Mesenchymal stem cell (in vitro differentiated cells and primary cell): ENCODE measurements at regions not wholly inside any gene's neighbourhood (a gene's known extent, or its start where the extent isn't known, plus 50 kb on each side); places are given as distances from the start of the nearest gene placed in this dataset.
"Not testable (repeated sequence)": the region's sequence is repeated elsewhere in the genome, so short reads cannot be mapped to it uniquely, and the experiment has no call there.

Experiments used
- DNase-seq: peaks from one replicate; pipeline ENCODE4 v3.0.0-alpha.2; 2013
- H2AFZ ChIP-seq: one replicate; pipeline ENCODE4 v1.6.1; 2013; ENCODE audit warnings: low read depth, mild to moderate bottlenecking, control low read depth, inconsistent platforms, low read length, moderate library complexity
- H2AK5ac ChIP-seq: 2 replicates; pipeline ENCODE4 v1.6.1; 2013; ENCODE audit warnings: low read length, moderate library complexity, mild to moderate bottlenecking, inconsistent platforms; ENCODE audit not compliant: severe bottlenecking
- H2BK120ac ChIP-seq: one replicate; pipeline ENCODE4 v1.6.1; 2013; ENCODE audit warnings: low read depth, mild to moderate bottlenecking, inconsistent platforms, low read length, moderate library complexity
- H2BK12ac ChIP-seq, 2 experiments: one replicate each; pipeline ENCODE4 v1.6.1; 2013; ENCODE audit warnings: inconsistent platforms in 2 of 2, low read length in 2 of 2, mild to moderate bottlenecking in 2 of 2, moderate library complexity in 2 of 2, control low read depth in 1 of 2
- H2BK15ac ChIP-seq: one replicate; pipeline ENCODE4 v1.6.1; 2013; ENCODE audit warnings: mild to moderate bottlenecking, low read depth, inconsistent platforms; ENCODE audit not compliant: poor library complexity, severe bottlenecking
- H2BK5ac ChIP-seq: 2 replicates; pipeline ENCODE4 v1.6.1; 2013; ENCODE audit warnings: low read depth, mild to moderate bottlenecking, low read length, control low read depth, inconsistent platforms; ENCODE audit not compliant: poor library complexity, severe bottlenecking
- H3K14ac ChIP-seq, 2 experiments: one replicate each; pipeline ENCODE4 v1.6.1; 2013; ENCODE audit warnings: inconsistent platforms in 2 of 2, low read length in 2 of 2, control low read depth in 1 of 2, mild to moderate bottlenecking in 1 of 2, moderate library complexity in 1 of 2
- H3K18ac ChIP-seq, 2 experiments: one replicate each; pipeline ENCODE4 v1.6.1; 2013; ENCODE audit warnings: inconsistent platforms in 2 of 2, low read length in 2 of 2, control low read depth in 1 of 2, low read depth in 1 of 2, mild to moderate bottlenecking in 1 of 2
- H3K23ac ChIP-seq, 2 experiments: one replicate each; pipeline ENCODE4 v1.6.1; 2013; ENCODE audit warnings: inconsistent platforms in 2 of 2, low read length in 2 of 2, mild to moderate bottlenecking in 2 of 2, moderate library complexity in 2 of 2, control low read depth in 1 of 2
- H3K27ac ChIP-seq: 2 replicates; pipeline ENCODE4 v1.5.1; 2013; ENCODE audit warnings: mild to moderate bottlenecking, moderate library complexity, low read length, control low read depth, inconsistent platforms; ENCODE audit not compliant: poor library complexity, severe bottlenecking
- H3K27me3 ChIP-seq, 2 experiments: 2 replicates each; pipeline versions ENCODE4 v1.6.1 to v1.7.0; 2013; ENCODE audit warnings: low read length in 2 of 2, mild to moderate bottlenecking in 2 of 2, moderate library complexity in 2 of 2, control low read depth in 1 of 2, inconsistent platforms in 1 of 2; ENCODE audit not compliant: control insufficient read depth in 1 of 2, insufficient read depth in 1 of 2
- H3K36me3 ChIP-seq, 2 experiments: 2 replicates each; pipeline versions ENCODE4 v1.6.1 to v1.7.0; 2013; ENCODE audit warnings: low read length in 2 of 2, control low read depth in 1 of 2, inconsistent platforms in 1 of 2, low read depth in 1 of 2, mild to moderate bottlenecking in 1 of 2; ENCODE audit not compliant: insufficient read depth in 2 of 2, control insufficient read depth in 1 of 2
- H3K4ac ChIP-seq, 2 experiments: one replicate each; pipeline ENCODE4 v1.6.1; 2013; ENCODE audit warnings: inconsistent platforms in 2 of 2, low read length in 2 of 2, mild to moderate bottlenecking in 2 of 2, moderate library complexity in 2 of 2, control low read depth in 1 of 2, low read depth in 1 of 2
- H3K4me1 ChIP-seq: 2 replicates; pipeline ENCODE4 v1.6.1; 2013; ENCODE audit warnings: low read depth, low read length, control low read depth; ENCODE audit not compliant: control insufficient read depth, insufficient read depth
- H3K4me2 ChIP-seq: 2 replicates; pipeline ENCODE4 v1.6.1; 2013; ENCODE audit warnings: low read length, mild to moderate bottlenecking, inconsistent platforms; ENCODE audit not compliant: poor library complexity, severe bottlenecking
- H3K4me3 ChIP-seq, 2 experiments: 2 replicates each; pipeline versions ENCODE4 v1.5.1 to v1.7.0; 2013; ENCODE audit warnings: low read length in 2 of 2, mild to moderate bottlenecking in 2 of 2, control low read depth in 1 of 2, low read depth in 1 of 2; ENCODE audit not compliant: insufficient read depth in 1 of 2
- H3K79me1 ChIP-seq: replicated peaks from 2 replicates; pipeline ENCODE4 v1.6.1; 2013; ENCODE audit warnings: mild to moderate bottlenecking, control low read depth, low read length, inconsistent platforms; ENCODE audit not compliant: poor library complexity, severe bottlenecking
- H3K9ac ChIP-seq: 2 replicates; pipeline ENCODE4 v1.7.0; 2013; ENCODE audit warnings: mild to moderate bottlenecking, low read length, moderate library complexity
- H3K9me3 ChIP-seq: 2 replicates; pipeline ENCODE4 v1.7.0; 2013; ENCODE audit warnings: mild to moderate bottlenecking, low read length; ENCODE audit not compliant: control insufficient read depth
- H4K8ac ChIP-seq: one replicate; pipeline ENCODE4 v1.6.1; 2013; ENCODE audit warnings: inconsistent platforms, mild to moderate bottlenecking, low read length, moderate library complexity
- H4K91ac ChIP-seq: one replicate; pipeline ENCODE4 v1.6.1; 2013; ENCODE audit warnings: mild to moderate bottlenecking, low read length, inconsistent platforms
- WGBS: methylation state at CpG from one replicate; pipeline ENCODE4 v1.1.7; 2013; ENCODE audit warnings: mixed read lengths; 5-methylcytosine and 5-hydroxymethylcytosine counted together

DNA sequence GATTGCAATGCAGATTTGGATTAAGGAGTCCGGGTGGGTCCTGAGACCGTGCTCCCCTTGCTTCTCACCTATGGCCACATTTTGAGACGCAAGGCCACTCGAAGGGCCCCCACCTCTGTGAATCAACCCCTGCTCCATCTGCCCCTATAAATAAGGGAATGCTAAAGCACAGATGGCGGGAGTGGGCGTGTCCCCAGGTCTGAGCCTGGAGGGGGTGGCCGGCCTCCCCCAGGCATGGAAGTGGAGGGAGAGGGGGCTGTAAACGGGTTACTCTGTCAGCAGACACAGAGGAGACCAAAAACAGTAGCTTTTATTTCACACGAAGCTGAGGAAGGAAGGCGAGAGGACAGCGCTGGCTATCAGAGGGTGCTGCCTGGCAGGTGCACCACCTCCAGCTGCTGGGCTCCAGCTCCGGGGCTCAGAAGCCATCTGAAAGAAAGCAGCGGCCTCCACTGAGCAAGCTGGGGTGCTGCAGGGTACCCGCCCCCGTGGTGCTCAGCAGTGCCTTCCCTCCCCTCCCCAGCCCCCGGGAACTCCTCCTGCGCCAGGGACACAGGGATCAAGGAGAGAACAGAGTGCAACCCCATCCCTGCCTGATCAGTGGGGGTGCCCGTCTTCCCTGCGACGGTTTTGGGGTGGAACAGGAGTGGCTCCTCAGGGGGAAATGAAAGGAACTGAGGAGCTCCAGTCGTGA lies 56.7 kb upstream of the RAB6C start:
- Histone ChIP-seq H3K27ac (no peak overlapping the region), H3K18ac (no peak overlapping the region), H2BK15ac (no peak overlapping the region), H3K79me1 (no peaks in the 10 kb centered on the region), H4K8ac (no peak overlapping the region), H3K4me1 (peaks cover 6% of the 10 kb centered on the region), H2BK120ac (no peak overlapping the region), H3K9me3 (peaks cover 29% of the 10 kb centered on the region), H3K4me3 (no peak overlapping the region), H2AK5ac (no peak overlapping the region), H3K27me3 (peaks cover 17 to 37% of the 10 kb centered on the region in 2 experiments), H3K9ac (no peak overlapping the region), H2AFZ (no peak overlapping the region), H3K4ac (no peak overlapping the region), H3K36me3 (peaks cover 0 to 12% of the 10 kb centered on the region in 2 experiments), H2BK5ac (no peak overlapping the region), H3K4me2 (no peak overlapping the region), H2BK12ac (no peak overlapping the region), H3K23ac (no peak overlapping the region), H3K14ac (no peak overlapping the region), H4K91ac (no peak overlapping the region)
- no peak for DNase-seq
- 31% methylated on average over 21 of the region's 21 CpGs for WGBS

DNA sequence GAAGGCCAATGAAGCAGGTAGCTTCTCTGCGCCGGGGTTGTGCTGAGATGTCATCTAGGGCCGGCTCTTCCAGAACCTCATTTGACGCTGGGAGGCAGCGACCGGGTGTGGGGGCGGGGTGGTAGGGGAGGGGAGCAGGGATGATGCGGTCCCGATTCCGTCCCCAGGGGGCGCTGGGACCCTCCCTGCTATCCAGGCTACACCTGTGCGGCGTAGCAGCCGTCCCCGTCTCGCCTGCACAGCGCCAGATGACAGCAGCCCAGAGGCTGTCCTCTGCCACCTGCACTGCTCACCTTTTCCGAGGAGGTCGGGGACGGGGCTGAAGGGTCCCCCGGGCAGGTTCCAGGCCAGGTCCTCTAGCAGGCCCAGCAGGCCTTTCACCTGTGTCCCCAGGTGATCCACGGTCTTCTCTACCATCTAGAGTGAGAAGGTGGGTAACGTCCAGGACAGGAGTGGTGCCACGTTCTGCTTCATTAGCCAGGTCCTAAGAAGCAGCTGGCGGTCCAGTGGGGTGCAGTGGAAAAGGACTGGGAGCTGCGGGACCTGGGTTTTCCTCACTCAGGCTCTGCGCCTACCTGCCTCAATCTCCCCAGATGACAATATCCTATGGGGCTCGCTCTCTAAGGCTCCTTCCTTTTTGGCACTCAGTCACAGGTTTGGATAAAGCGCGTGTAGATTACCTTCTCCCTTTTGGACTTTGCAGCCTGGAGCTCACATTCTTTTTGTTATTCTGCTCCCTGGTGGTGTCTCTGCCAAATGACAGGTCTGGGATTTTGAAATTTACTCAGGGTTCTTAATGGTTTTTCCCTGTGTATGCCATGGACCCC lies 56.0 kb upstream of the RAB6C start:
- peaks cover 0 to 12% of the 10 kb centered on the region in 2 experiments for H3K36me3 ChIP-seq
- no peak overlapping the region for H3K14ac ChIP-seq
- H2BK15ac ChIP-seq, result no peak overlapping the region
- H3K23ac ChIP-seq, result no peak overlapping the region
- WGBS, result 13% methylated on average over 29 of the region's 30 CpGs
- no peak overlapping the region for H2AK5ac ChIP-seq
- peaks cover 17 to 37% of the 10 kb centered on the region in 2 experiments for H3K27me3 ChIP-seq
- no peak overlapping the region for H2AFZ ChIP-seq
- H3K4me1 ChIP-seq, result peaks cover 6% of the 10 kb centered on the region
- no peak overlapping the region for H4K8ac ChIP-seq
- DNase-seq, result peak; percentile 43
- H2BK12ac ChIP-seq, result no peak overlapping the region
- peak overlapping the region; percentile 39 for H2BK5ac ChIP-seq
- H3K4ac ChIP-seq, result no peak overlapping the region
- H4K91ac ChIP-seq, result no peak overlapping the region
- H3K27ac ChIP-seq, result no peak overlapping the region
- H3K4me2 ChIP-seq, result no peak overlapping the region
- H3K9ac ChIP-seq, result no peak overlapping the region
- H2BK120ac ChIP-seq, result no peak overlapping the region
- H3K79me1 ChIP-seq, result no peaks in the 10 kb centered on the region
- peaks cover 21% of the 10 kb centered on the region for H3K9me3 ChIP-seq
- H3K18ac ChIP-seq, result no peak overlapping the region
- no peak overlapping the region for H3K4me3 ChIP-seq

DNA sequence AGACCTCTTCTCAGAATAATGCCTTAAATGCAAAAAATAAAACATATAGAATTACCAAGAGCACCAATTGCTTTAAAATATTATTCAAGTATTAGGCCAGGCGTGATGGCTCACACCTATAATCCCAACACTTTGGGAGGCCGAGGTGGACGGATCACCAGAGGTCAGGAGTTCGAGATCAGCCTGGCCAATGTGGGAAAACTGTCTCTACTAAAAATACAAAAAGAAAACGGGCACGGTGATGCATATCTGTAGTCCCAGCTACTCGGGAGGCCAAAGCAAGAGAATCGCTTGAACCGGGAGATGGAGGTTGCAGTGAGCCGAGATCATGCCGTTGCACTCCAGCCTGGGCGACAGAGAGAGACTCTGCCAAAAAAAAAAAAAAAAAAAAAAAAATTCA lies 55.4 kb upstream of the RAB6C start:
- H2BK120ac ChIP-seq, H2BK12ac ChIP-seq, H3K4ac ChIP-seq, H3K18ac ChIP-seq, H3K9ac ChIP-seq, H2BK15ac ChIP-seq, H3K4me1 ChIP-seq, H3K4me2 ChIP-seq, H2AFZ ChIP-seq, H3K14ac ChIP-seq, H3K4me3 ChIP-seq, H2BK5ac ChIP-seq, H3K79me1 ChIP-seq, DNase-seq, H4K8ac ChIP-seq, H4K91ac ChIP-seq, H3K27ac ChIP-seq, H3K23ac ChIP-seq, H2AK5ac ChIP-seq: not testable (repeated sequence)
- Histone ChIP-seq H3K36me3 (peaks cover 0 to 12% of the 10 kb centered on the region in 2 experiments), H3K9me3 (peaks cover 15% of the 10 kb centered on the region), H3K27me3 (peaks cover 17 to 37% of the 10 kb centered on the region in 2 experiments)
- 69% methylated on average over 12 of the region's 12 CpGs for WGBS

DNA sequence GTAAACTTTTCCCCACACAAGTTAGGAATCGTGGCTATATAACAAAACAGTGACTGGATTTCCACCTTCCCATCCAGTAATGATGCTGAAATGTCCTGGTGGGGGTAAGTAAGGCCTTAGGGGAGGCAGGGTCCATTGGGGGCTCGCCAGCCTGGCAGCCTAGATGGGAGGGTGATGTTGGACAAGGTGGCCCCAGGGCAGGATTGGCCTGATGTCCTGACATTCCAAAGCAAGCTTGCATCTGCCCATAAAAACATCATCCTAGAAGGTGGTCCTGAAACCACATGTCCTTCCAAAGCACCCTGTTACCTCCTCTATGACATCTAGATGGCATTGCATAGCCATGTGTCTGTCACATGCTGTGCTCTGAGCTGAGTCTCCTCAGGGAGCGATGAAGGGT lies 54.1 kb upstream of the RAB6C start:
- Histone ChIP-seq H2BK5ac (no peak overlapping the region), H3K4me2 (no peak overlapping the region), H2AFZ (no peak overlapping the region), H2BK12ac (no peak overlapping the region), H4K91ac (no peak overlapping the region), H3K79me1 (no peaks in the 10 kb centered on the region), H3K23ac (no peak overlapping the region), H3K9me3 (peaks cover 4% of the 10 kb centered on the region), H3K4me1 (peaks cover 6% of the 10 kb centered on the region), H3K27ac (no peak overlapping the region), H2BK120ac (no peak overlapping the region), H3K4ac (no peak overlapping the region), H3K27me3 (peaks cover 17 to 36% of the 10 kb centered on the region in 2 experiments), H4K8ac (no peak overlapping the region), H2BK15ac (no peak overlapping the region), H3K36me3 (peaks cover 0 to 12% of the 10 kb centered on the region in 2 experiments), H3K9ac (no peak overlapping the region), H3K14ac (no peak overlapping the region), H3K18ac (no peak overlapping the region), H2AK5ac (no peak overlapping the region), H3K4me3 (no peak overlapping the region)
- DNase-seq, result no peak
- WGBS, result 0% methylated on average over 1 of the region's 3 CpGs
